D721Med (cell line): ENCODE measurements at regions not wholly inside any gene's neighbourhood (a gene's known extent, or its start where the extent isn't known, plus 50 kb on each side); places are given as distances from the start of the nearest gene placed in this dataset.

Experiments used
- DNase-seq: peaks from one replicate; pipeline ENCODE4 v3.0.0; 2011; ENCODE audit warnings: low spot score; ENCODE audit not compliant: insufficient read length
- FAIRE-seq: peaks from 2 replicates; lab custom pipeline; 2011; peaks lifted over from hg19 to GRCh38; lab: Jason Lieb, UNC
- CTCF ChIP-seq: IDR thresholded peaks from 2 replicates; pipeline ENCODE4 v1.5.1; 2012; ENCODE audit warnings: mild to moderate bottlenecking, control low read depth; ENCODE audit not compliant: insufficient read depth; ENCODE audit errors: missing control alignments

- FAIRE-seq (no peak), DNase-seq (no peak)
- TF ChIP-seq CTCF, result no peak
Measured at GRCh38 chr1:50358962-50359361, 64.3 kb downstream of the DMRTA2 start.

DNA sequence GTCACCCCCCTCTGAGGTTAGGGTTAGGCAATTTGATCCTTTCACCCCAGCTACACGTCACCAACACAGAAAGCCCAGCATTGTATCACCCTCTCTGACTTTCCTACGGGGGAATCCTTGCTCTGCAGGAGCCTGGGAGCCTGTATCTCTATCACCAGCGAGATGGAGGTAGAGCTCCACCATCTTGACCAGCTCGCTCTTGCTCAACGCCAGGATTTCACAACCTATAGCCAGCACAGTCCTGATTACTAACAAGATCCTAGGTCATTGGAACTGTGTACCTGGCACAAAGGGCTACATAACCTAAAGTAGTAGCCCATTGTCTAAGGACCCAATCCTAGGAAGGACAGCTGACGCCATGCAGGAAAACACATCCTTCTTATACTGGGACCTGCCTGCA lies 66.1 kb downstream of the DMRTA2 start:
- no peak for FAIRE-seq
- no peak for TF ChIP-seq CTCF
- no peak for DNase-seq

DNA sequence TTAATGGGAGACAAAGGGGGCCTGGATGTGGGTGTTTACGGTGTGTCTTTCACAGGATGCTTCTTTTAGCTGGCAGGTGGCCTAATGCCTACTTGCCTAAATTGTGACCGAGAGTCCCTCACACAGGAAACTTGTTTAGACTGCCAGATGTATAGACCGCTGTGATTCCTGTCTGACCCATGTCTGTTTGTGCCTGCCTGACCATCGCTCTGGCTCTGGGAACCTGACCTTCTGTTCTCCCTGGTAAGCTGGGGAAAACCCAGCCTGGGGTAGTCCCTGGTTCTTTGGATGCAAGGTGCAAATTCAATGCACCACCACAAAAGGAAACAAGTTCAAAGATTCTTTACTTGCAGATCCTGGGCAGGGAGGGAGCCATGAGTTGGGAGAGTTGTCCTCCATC lies 68.4 kb downstream of the DMRTA2 start:
- no peak for FAIRE-seq
- no peak for TF ChIP-seq CTCF
- DNase-seq, result no peak

- no peak for FAIRE-seq
- no peak for DNase-seq
- no peak for TF ChIP-seq CTCF
Measured at GRCh38 chr1:50352428-50352827, 70.8 kb downstream of the DMRTA2 start.

DNA sequence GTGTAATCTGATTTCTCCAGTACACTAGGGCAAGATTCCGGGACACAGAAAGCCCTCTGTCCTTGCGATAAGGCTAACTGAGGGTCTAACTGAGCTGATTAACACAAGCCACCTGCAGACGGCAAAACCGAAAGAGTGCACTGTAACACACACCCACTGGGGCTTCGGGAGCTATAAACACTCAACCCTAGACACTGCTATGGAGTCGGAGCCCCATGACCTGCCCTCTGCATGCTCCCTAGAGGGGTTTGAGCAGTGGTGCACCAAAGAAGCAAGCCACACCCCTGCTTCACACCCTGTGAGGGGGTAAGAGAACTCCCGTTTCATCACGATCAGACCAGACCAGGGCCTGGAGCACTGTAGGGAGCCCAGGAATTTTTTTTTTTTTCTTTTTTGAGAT lies 72.4 kb downstream of the DMRTA2 start:
- no peak for TF ChIP-seq CTCF
- FAIRE-seq (no peak), DNase-seq (no peak)

GRCh38 chr1:50350421-50350820 lies 72.8 kb downstream of the DMRTA2 start:
- FAIRE-seq (no peak), DNase-seq (no peak)
- TF ChIP-seq CTCF, result no peak

DNA sequence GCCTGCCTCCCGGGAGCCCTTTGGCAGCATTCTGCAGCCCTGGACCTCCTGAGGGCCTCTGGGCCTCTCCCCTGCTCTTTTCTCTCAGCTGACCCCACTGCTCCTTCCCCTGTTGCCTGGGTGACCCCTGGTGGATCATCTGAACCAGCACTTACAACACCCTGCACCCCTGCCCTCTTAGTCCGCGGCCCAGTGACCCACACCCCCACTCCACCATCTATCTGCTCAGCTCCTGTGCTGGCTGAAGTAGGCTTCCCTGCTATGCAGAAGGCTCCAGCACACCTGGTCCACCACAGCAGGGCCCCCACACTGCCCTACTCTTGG lies 74.0 kb downstream of the DMRTA2 start:
- TF ChIP-seq CTCF, result no peak
- no peak for FAIRE-seq
- DNase-seq, result no peak
